ENCODE measurements at regions not wholly inside any gene's neighbourhood (a gene's known extent, or its start where the extent isn't known, plus 50 kb on each side); places are given as distances from the start of the nearest gene placed in this dataset.

DNA sequence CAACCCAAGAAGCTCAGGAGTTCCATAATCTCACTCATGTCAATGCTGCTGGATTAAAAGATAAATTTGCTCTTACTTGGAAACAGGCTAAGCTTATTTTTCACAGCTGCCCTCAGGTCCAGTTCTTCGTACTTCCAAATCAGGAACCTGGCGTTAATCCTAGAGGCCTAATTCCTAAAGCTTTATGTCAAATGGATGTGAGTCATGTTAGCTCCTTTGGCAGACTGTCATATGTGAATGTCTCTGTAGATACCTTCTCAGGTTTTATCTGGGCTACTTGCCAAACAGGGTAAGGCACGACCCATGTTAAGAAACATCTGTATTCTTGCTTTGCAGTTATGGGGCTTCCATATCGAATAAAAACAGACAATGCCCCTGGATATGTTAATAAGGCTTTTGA, 504.6 kb downstream of the ALG10 start:
- Histone ChIP-seq H2AFZ (ENCODE audit: low read length) (no peak overlapping the region), H3K4me3 (replicated peaks in 1 of 3; ENCODE audit: insufficient read depth in 1 of 3, low read depth in 2 of 3, low read length in 3 of 3) (no peak overlapping the region), H3K79me2 (ENCODE audit: insufficient read depth, low read length) (no peaks in the 10 kb centered on the region), H3K9me3 (ENCODE audit: low read length) (peaks cover 96% of the 10 kb centered on the region), H3K27ac (ENCODE audit: extremely low read length, insufficient read depth, low read length) (no peak overlapping the region), H3K4me1 (ENCODE audit: insufficient read depth, low read length) (no peaks in the 10 kb centered on the region), H3K4me2 (ENCODE audit: low read depth, low read length) (no peak overlapping the region), H4K20me1 (ENCODE audit: insufficient read depth, low read length) (no peaks in the 10 kb centered on the region), H3K27me3 (ENCODE audit: control insufficient read depth in 1 of 2, insufficient read depth in 2 of 2, low read length in 2 of 2) (no peaks in the 10 kb centered on the region), H3K36me3 (replicated peaks in 1 of 2; ENCODE audit: control insufficient read depth in 1 of 2, insufficient read depth in 2 of 2, low read length in 2 of 2) (no peaks in the 10 kb centered on the region), H3K9ac (ENCODE audit: insufficient read depth, low read depth, low read length) (no peak overlapping the region)
- in situ Hi-C loops (cut with HindIII; ENCODE audit: extremely low pct_ligation_motif_present, low pct_unique_long_range_greater_than_20kb) = no loop called here
- 2% methylated on average over 4 of the region's 4 CpGs for WGBS (ENCODE audit: low lambda C conversion rate)
- ATAC-seq (no peak), FAIRE-seq (no peak), DNase-seq (ENCODE audit: low spot score) (no peak)
- CTCF ChIA-PET (ENCODE audit: low intra/inter-chr PET ratio, low total read pairs) = no interaction called here
- intact Hi-C loops (cut with micrococcal nuclease; ENCODE audit: unreplicated experiment) = no loop called here
- POLR2A ChIA-PET = no interaction called here
- BruUV-seq (replicated peaks) = no TSS peak
- TF ChIP-seq ZNF430 (CRISPR knock-in tag; IDR thresholded peaks at IDR 0.05) (no peak), ZNF431 (CRISPR knock-in tag; IDR thresholded peaks at IDR 0.05; ENCODE audit: borderline replicate concordance, low read depth) (no peak), MTA1 (CRISPR knock-in tag; IDR thresholded peaks at IDR 0.05; ENCODE audit: borderline replicate concordance) (no peak), PHF8 (CRISPR knock-in tag; IDR thresholded peaks at IDR 0.05) (no peak), FOXC1 (CRISPR knock-in tag; IDR thresholded peaks at IDR 0.05; ENCODE audit: borderline replicate concordance) (no peak), ZNF263 (CRISPR knock-in tag; IDR thresholded peaks at IDR 0.05) (no peak), ZNF775 (CRISPR knock-in tag; IDR thresholded peaks at IDR 0.05; ENCODE audit: borderline replicate concordance) (no peak), KDM3A (CRISPR knock-in tag; IDR thresholded peaks at IDR 0.05; ENCODE audit: low read depth) (no peak), ZNF576 (CRISPR knock-in tag; IDR thresholded peaks at IDR 0.05) (no peak), ZHX1 (CRISPR knock-in tag; IDR thresholded peaks at IDR 0.05; ENCODE audit: low read depth) (no peak), ISX (CRISPR knock-in tag; conservative IDR thresholded peaks at IDR 0.05) (no peak)
- TF ChIP-seq, protein P1, sequence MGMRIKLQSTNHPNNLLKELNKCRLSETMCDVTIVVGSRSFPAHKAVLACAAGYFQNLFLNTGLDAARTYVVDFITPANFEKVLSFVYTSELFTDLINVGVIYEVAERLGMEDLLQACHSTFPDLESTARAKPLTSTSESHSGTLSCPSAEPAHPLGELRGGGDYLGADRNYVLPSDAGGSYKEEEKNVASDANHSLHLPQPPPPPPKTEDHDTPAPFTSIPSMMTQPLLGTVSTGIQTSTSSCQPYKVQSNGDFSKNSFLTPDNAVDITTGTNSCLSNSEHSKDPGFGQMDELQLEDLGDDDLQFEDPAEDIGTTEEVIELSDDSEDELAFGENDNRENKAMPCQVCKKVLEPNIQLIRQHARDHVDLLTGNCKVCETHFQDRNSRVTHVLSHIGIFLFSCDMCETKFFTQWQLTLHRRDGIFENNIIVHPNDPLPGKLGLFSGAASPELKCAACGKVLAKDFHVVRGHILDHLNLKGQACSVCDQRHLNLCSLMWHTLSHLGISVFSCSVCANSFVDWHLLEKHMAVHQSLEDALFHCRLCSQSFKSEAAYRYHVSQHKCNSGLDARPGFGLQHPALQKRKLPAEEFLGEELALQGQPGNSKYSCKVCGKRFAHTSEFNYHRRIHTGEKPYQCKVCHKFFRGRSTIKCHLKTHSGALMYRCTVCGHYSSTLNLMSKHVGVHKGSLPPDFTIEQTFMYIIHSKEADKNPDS (CRISPR knock-in tag; IDR thresholded peaks at IDR 0.05) = no peak
- TF ChIP-seq, protein P2, sequence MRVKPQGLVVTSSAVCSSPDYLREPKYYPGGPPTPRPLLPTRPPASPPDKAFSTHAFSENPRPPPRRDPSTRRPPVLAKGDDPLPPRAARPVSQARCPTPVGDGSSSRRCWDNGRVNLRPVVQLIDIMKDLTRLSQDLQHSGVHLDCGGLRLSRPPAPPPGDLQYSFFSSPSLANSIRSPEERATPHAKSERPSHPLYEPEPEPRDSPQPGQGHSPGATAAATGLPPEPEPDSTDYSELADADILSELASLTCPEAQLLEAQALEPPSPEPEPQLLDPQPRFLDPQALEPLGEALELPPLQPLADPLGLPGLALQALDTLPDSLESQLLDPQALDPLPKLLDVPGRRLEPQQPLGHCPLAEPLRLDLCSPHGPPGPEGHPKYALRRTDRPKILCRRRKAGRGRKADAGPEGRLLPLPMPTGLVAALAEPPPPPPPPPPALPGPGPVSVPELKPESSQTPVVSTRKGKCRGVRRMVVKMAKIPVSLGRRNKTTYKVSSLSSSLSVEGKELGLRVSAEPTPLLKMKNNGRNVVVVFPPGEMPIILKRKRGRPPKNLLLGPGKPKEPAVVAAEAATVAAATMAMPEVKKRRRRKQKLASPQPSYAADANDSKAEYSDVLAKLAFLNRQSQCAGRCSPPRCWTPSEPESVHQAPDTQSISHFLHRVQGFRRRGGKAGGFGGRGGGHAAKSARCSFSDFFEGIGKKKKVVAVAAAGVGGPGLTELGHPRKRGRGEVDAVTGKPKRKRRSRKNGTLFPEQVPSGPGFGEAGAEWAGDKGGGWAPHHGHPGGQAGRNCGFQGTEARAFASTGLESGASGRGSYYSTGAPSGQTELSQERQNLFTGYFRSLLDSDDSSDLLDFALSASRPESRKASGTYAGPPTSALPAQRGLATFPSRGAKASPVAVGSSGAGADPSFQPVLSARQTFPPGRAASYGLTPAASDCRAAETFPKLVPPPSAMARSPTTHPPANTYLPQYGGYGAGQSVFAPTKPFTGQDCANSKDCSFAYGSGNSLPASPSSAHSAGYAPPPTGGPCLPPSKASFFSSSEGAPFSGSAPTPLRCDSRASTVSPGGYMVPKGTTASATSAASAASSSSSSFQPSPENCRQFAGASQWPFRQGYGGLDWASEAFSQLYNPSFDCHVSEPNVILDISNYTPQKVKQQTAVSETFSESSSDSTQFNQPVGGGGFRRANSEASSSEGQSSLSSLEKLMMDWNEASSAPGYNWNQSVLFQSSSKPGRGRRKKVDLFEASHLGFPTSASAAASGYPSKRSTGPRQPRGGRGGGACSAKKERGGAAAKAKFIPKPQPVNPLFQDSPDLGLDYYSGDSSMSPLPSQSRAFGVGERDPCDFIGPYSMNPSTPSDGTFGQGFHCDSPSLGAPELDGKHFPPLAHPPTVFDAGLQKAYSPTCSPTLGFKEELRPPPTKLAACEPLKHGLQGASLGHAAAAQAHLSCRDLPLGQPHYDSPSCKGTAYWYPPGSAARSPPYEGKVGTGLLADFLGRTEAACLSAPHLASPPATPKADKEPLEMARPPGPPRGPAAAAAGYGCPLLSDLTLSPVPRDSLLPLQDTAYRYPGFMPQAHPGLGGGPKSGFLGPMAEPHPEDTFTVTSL (CRISPR knock-in tag; IDR thresholded peaks at IDR 0.05; ENCODE audit: borderline replicate concordance) = no peak
- TF ChIP-seq, protein P3, sequence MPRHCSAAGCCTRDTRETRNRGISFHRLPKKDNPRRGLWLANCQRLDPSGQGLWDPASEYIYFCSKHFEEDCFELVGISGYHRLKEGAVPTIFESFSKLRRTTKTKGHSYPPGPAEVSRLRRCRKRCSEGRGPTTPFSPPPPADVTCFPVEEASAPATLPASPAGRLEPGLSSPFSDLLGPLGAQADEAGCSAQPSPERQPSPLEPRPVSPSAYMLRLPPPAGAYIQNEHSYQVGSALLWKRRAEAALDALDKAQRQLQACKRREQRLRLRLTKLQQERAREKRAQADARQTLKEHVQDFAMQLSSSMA (CRISPR knock-in tag; IDR thresholded peaks at IDR 0.05) = no peak

Data from HepG2 (cell line).